ENCODE measurements at regions not wholly inside any gene's neighbourhood (a gene's known extent, or its start where the extent isn't known, plus 50 kb on each side); places are given as distances from the start of the nearest gene placed in this dataset.

- H3K27me3 ChIP-seq (ENCODE audit: control insufficient read depth in 4 of 4, insufficient read depth in 4 of 4, low read length in 3 of 4): no peaks in the 10 kb centered on the region
- WGBS: 95% methylated on average over 1 of the region's 1 CpG
- no peaks in the 10 kb centered on the region for H3K9me3 ChIP-seq (ENCODE audit: control insufficient read depth in 4 of 4, low read length in 3 of 4)
- no peak for DNase-seq (ENCODE audit: low spot score)
- H3K4me1 ChIP-seq (ENCODE audit: control insufficient read depth in 4 of 4, insufficient read depth in 4 of 4, low read length in 3 of 4): no peaks in the 10 kb centered on the region
- H3K27ac ChIP-seq (ENCODE audit: low read depth in 1 of 2, low read length in 2 of 2): no peak overlapping the region
- no peak overlapping the region for H3K4me3 ChIP-seq (ENCODE audit: low read depth in 1 of 3, low read length in 3 of 3)
- H3K9ac ChIP-seq (ENCODE audit: low read depth in 1 of 2, low read length in 2 of 2): no peak overlapping the region
- TF ChIP-seq CTCF (IDR thresholded peaks at IDR 0.05; ENCODE audit: low read depth, low read length, missing input control): no peak
- peaks cover 0 to 25% (median 24%) of the 10 kb centered on the region in 4 donors for H3K36me3 ChIP-seq (ENCODE audit: control insufficient read depth in 4 of 4, insufficient read depth in 3 of 4, low read depth in 1 of 4, low read length in 3 of 4)
Measured at GRCh38 chr6:144447472-144447871, 162.3 kb downstream of the UTRN start.

- no peaks in the 10 kb centered on the region for H3K27me3 ChIP-seq (ENCODE audit: control insufficient read depth in 4 of 4, insufficient read depth in 4 of 4, low read length in 3 of 4)
- peaks cover 0 to 25% (median 23%) of the 10 kb centered on the region in 4 donors for H3K36me3 ChIP-seq (ENCODE audit: control insufficient read depth in 4 of 4, insufficient read depth in 3 of 4, low read depth in 1 of 4, low read length in 3 of 4)
- no peak overlapping the region for H3K4me3 ChIP-seq (ENCODE audit: low read depth in 1 of 3, low read length in 3 of 3)
- H3K4me1 ChIP-seq (ENCODE audit: control insufficient read depth in 4 of 4, insufficient read depth in 4 of 4, low read length in 3 of 4): no peaks in the 10 kb centered on the region
- no peak overlapping the region for H3K27ac ChIP-seq (ENCODE audit: low read depth in 1 of 2, low read length in 2 of 2)
- H3K9me3 ChIP-seq (ENCODE audit: control insufficient read depth in 4 of 4, low read length in 3 of 4): no peaks in the 10 kb centered on the region
- DNase-seq (ENCODE audit: low spot score): no peak
- no peak overlapping the region for H3K9ac ChIP-seq (ENCODE audit: low read depth in 1 of 2, low read length in 2 of 2)
- 95% methylated on average over 7 of the region's 7 CpGs for WGBS
- TF ChIP-seq REST (IDR thresholded peaks at IDR 0.05): no peak
- no peak for TF ChIP-seq EGR1 (IDR thresholded peaks at IDR 0.05; ENCODE audit: low read depth in 2 of 2)
- no peak for TF ChIP-seq SP1 (IDR thresholded peaks at IDR 0.05)
- no peak for TF ChIP-seq JUND (IDR thresholded peaks at IDR 0.05)
- TF ChIP-seq GABPA (IDR thresholded peaks at IDR 0.05 in 1 of 2, conservative IDR thresholded peaks at IDR 0.05 in 1 of 2): no peak
- TF ChIP-seq TAF1 (conservative IDR thresholded peaks at IDR 0.05): no peak
- no peak for TF ChIP-seq HNF4G (IDR thresholded peaks at IDR 0.05)
Measured at GRCh38 chr6:144449218-144449617, 164.1 kb downstream of the UTRN start.

- Histone ChIP-seq H3K36me3 (ENCODE audit: control insufficient read depth in 4 of 4, insufficient read depth in 3 of 4, low read depth in 1 of 4, low read length in 3 of 4) (peaks cover 0 to 25% (median 23%) of the 10 kb centered on the region in 4 donors), H3K9ac (ENCODE audit: low read depth in 1 of 2, low read length in 2 of 2) (no peak overlapping the region), H3K4me1 (ENCODE audit: control insufficient read depth in 4 of 4, insufficient read depth in 4 of 4, low read length in 3 of 4) (no peaks in the 10 kb centered on the region), H3K27me3 (ENCODE audit: control insufficient read depth in 4 of 4, insufficient read depth in 4 of 4, low read length in 3 of 4) (no peaks in the 10 kb centered on the region), H3K27ac (ENCODE audit: low read depth in 1 of 2, low read length in 2 of 2) (no peak overlapping the region), H3K4me3 (ENCODE audit: low read depth in 1 of 3, low read length in 3 of 3) (no peak overlapping the region), H3K9me3 (ENCODE audit: control insufficient read depth in 4 of 4, low read length in 3 of 4) (no peaks in the 10 kb centered on the region)
- TF ChIP-seq RAD21 (IDR thresholded peaks at IDR 0.05): no peak
- no peak for TF ChIP-seq NR2F2 (IDR thresholded peaks at IDR 0.05)
- no peak for TF ChIP-seq YY1 (IDR thresholded peaks at IDR 0.05)
- no peak for TF ChIP-seq REST (IDR thresholded peaks at IDR 0.05)
- no peak for DNase-seq (ENCODE audit: low spot score)
- 94% methylated on average over 8 of the region's 8 CpGs for WGBS
Measured at GRCh38 chr6:144449911-144450597, 164.9 kb downstream of the UTRN start.

All from liver (tissue), 8 donors.